KBM-7 (cell line): ENCODE measurements at regions not wholly inside any gene's neighbourhood (a gene's known extent, or its start where the extent isn't known, plus 50 kb on each side); places are given as distances from the start of the nearest gene placed in this dataset.

Source experiments
- DNase-seq: peaks from one replicate; pipeline ENCODE4 v3.0.0-alpha.2; 2015
- in situ Hi-C: fragments of 300-500 bp; cut with MboI; formaldehyde crosslinking; loops from 2 replicates; pipeline ENCODE4 v1.14.3; 2020; ENCODE audit warnings: low sequenced_read_pairs, low pct_unique_long_range_greater_than_20kb, mixed read lengths

GRCh38 chr4:177895136-177895535 lies 452.9 kb upstream of the AGA start:
- DNase-seq, result no peak
- in situ Hi-C loops, result no loop called here

GRCh38 chr4:177901786-177902185 lies 459.5 kb upstream of the AGA start:
- no peak for DNase-seq
- in situ Hi-C loops, result no loop called here

GRCh38 chr4:177902386-177902785 lies 460.1 kb upstream of the AGA start:
- in situ Hi-C loops, result no loop called here
- DNase-seq, result no peak

GRCh38 chr4:177907736-177908424 lies 465.6 kb upstream of the AGA start:
- no peak for DNase-seq
- in situ Hi-C loops, result no loop called here

GRCh38 chr4:177921715-177922114 lies 479.5 kb upstream of the AGA start:
- in situ Hi-C loops, result no loop called here

GRCh38 chr4:177923888-177924287 lies 481.7 kb upstream of the AGA start:
- in situ Hi-C loops, result no loop called here
- no peak for DNase-seq

More at GRCh38 chr4:177921715-177922114, 479.5 kb upstream of the AGA start:
- DNase-seq, result no peak

- no peak for DNase-seq
Observed at GRCh38 chr4:177937041-177937440, 494.8 kb upstream of the AGA start.

GRCh38 chr4:177938226-177938625 lies 496.0 kb upstream of the AGA start:
- DNase-seq, result no peak
- in situ Hi-C loops, result no loop called here

More at GRCh38 chr4:177937041-177937440, 494.8 kb upstream of the AGA start:
- in situ Hi-C loops, result no loop called here

- in situ Hi-C loops, result no loop called here
- DNase-seq, result no peak
Observed at GRCh38 chr4:177945268-177945667, 503.0 kb upstream of the AGA start.

- in situ Hi-C loops, result no loop called here
Observed at GRCh38 chr4:177947607-177948006, 505.4 kb upstream of the AGA start.

GRCh38 chr4:177948853-177949252 lies 506.6 kb upstream of the AGA start:
- in situ Hi-C loops, result no loop called here
- DNase-seq, result no peak

More at GRCh38 chr4:177947607-177948006, 505.4 kb upstream of the AGA start:
- DNase-seq, result no peak

GRCh38 chr4:177951026-177951425 lies 508.8 kb upstream of the AGA start:
- DNase-seq, result no peak
- in situ Hi-C loops, result no loop called here

- in situ Hi-C loops, result no loop called here
- DNase-seq, result no peak
Observed at GRCh38 chr4:177952723-177953122, 510.5 kb upstream of the AGA start.

- DNase-seq, result no peak
- in situ Hi-C loops, result no loop called here
Observed at GRCh38 chr4:177957596-177958360, 515.5 kb upstream of the AGA start.

- in situ Hi-C loops, result no loop called here
- DNase-seq, result no peak
Observed at GRCh38 chr4:177960566-177960965, 518.3 kb upstream of the AGA start.

- no peak for DNase-seq
- in situ Hi-C loops, result no loop called here
Observed at GRCh38 chr4:177961761-177962380, 519.6 kb upstream of the AGA start.

- no peak for DNase-seq
Observed at GRCh38 chr4:177964061-177964460, 521.8 kb upstream of the AGA start.

GRCh38 chr4:177964693-177965168 lies 522.5 kb upstream of the AGA start:
- no peak for DNase-seq
- in situ Hi-C loops, result no loop called here

More at GRCh38 chr4:177964061-177964460, 521.8 kb upstream of the AGA start:
- in situ Hi-C loops, result no loop called here

GRCh38 chr4:177967328-177967727 lies 525.1 kb upstream of the AGA start:
- DNase-seq, result no peak
- in situ Hi-C loops, result no loop called here

GRCh38 chr4:177968817-177969442 lies 526.7 kb upstream of the AGA start:
- no peak for DNase-seq
- in situ Hi-C loops, result no loop called here
